H1 (cell line): ENCODE measurements at regions not wholly inside any gene's neighbourhood (a gene's known extent, or its start where the extent isn't known, plus 50 kb on each side); places are given as distances from the start of the nearest gene placed in this dataset.

Experiments used
- BRCA1 ChIP-seq: IDR thresholded peaks from 2 replicates; pipeline ENCODE4 v1.6.1; 2012; ENCODE audit warnings: low read depth, low read length, improper control_type of control experiment
- CTCF ChIP-seq, 3 experiments: IDR thresholded peaks; 1 replicate in 2 of 3; 2 replicates in 1 of 3; pipeline versions ENCODE4 v1.5.1 to v1.6.1; 2011; ENCODE audit warnings: low read length in 3 of 3, mild to moderate bottlenecking in 3 of 3, inconsistent platforms in 2 of 3, low read depth in 1 of 3, moderate library complexity in 1 of 3; ENCODE audit not compliant: insufficient read depth in 1 of 3; ENCODE audit errors: control extremely low read depth in 1 of 3
- GTF2F1 ChIP-seq: IDR thresholded peaks from 2 replicates; pipeline ENCODE4 v1.6.1; 2012; ENCODE audit warnings: low read depth, low read length, improper control_type of control experiment, borderline replicate concordance
- POU5F1 ChIP-seq: IDR thresholded peaks from 2 replicates; pipeline ENCODE4 v1.6.1; 2011; ENCODE audit warnings: low read depth, mild to moderate bottlenecking, low read length, moderate library complexity
- RAD21 ChIP-seq, 2 experiments: IDR thresholded peaks in 1 of 2; conservative IDR thresholded peaks in 1 of 2; 2 replicates each; pipeline ENCODE4 v1.6.1; 2011; ENCODE audit warnings: low read depth in 2 of 2, low read length in 2 of 2, improper control_type of control experiment in 1 of 2, inconsistent platforms in 1 of 2, mild to moderate bottlenecking in 1 of 2, moderate library complexity in 1 of 2
- RBBP5 ChIP-seq: IDR thresholded peaks from 2 replicates; pipeline ENCODE4 v1.7.1; 2012; ENCODE audit warnings: low read depth, mild to moderate bottlenecking, inconsistent platforms, low read length, moderate library complexity, borderline replicate concordance
- SAP30 ChIP-seq: fragments of 300-600 bp; sonication (generic); IDR thresholded peaks from 2 replicates; pipeline ENCODE4 v1.7.1; 2012; ENCODE audit warnings: low read length, moderate library complexity, mild to moderate bottlenecking, inconsistent platforms; ENCODE audit not compliant: insufficient read depth, insufficient replicate concordance
- SIN3A ChIP-seq, 2 experiments: IDR thresholded peaks in 1 of 2; conservative IDR thresholded peaks in 1 of 2; 2 replicates each; pipeline ENCODE4 v1.6.1; 2011 to 2012; ENCODE audit warnings: low read length in 2 of 2, improper control_type of control experiment in 1 of 2, low read depth in 1 of 2, mild to moderate bottlenecking in 1 of 2
- SRF ChIP-seq: IDR thresholded peaks from 2 replicates; pipeline ENCODE4 v1.6.1; 2011; ENCODE audit warnings: mild to moderate bottlenecking, low read depth, low read length, moderate library complexity
- TAF1 ChIP-seq: IDR thresholded peaks from 2 replicates; pipeline ENCODE4 v1.6.1; 2011; ENCODE audit warnings: mild to moderate bottlenecking, low read depth, low read length
- TBP ChIP-seq: IDR thresholded peaks from 2 replicates; pipeline ENCODE4 v1.6.1; 2011; ENCODE audit warnings: low read depth, low read length, improper control_type of control experiment

- TF ChIP-seq POU5F1 (no peak), BRCA1 (no peak), CTCF (IDR thresholded peaks at IDR 0.05; ENCODE audit: control extremely low read depth in 1 of 3, insufficient read depth in 1 of 3, low read depth in 1 of 3, low read length in 3 of 3) (no peak), SIN3A (conservative IDR thresholded peaks at IDR 0.05 in 1 of 2, IDR thresholded peaks at IDR 0.05 in 1 of 2; ENCODE audit: low read depth in 1 of 2, low read length in 2 of 2) (no peak), GTF2F1 (no peak), SAP30 (no peak), SRF (no peak), TAF1 (no peak), TBP (no peak), RAD21 (IDR thresholded peaks at IDR 0.05 in 1 of 2, conservative IDR thresholded peaks at IDR 0.05 in 1 of 2; ENCODE audit: low read depth in 2 of 2, low read length in 2 of 2) (no peak), RBBP5 (no peak)
These were observed 191.7 kb upstream of the NOX3 start (continued) for GRCh38 chr6:155647354-155647753.
